ENCODE measurements at regions not wholly inside any gene's neighbourhood (a gene's known extent, or its start where the extent isn't known, plus 50 kb on each side); places are given as distances from the start of the nearest gene placed in this dataset.

DNA sequence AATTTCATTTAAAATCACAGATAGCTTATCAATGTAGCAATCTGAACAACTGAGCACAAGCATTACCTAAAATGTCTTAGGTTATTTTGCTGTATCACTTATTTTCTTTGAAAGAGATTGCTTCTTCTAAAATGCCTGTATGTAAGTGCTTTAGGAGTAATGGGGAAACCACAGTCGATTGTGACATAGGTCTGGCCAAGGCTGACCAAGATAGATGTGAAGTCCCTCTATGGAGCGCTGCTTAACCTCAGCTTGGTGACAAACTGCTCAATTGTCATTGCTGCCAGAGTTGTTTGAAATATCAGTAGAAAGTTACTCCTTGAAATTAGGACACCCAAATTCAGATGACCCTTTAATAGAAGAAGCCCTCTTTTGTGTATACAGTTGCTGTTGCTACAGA lies 401.9 kb upstream of the NDST4 start:
- Histone ChIP-seq H3K4me1 (ENCODE audit: control insufficient read depth, insufficient read depth, low read length) (no peaks in the 10 kb centered on the region), H3K9ac (ENCODE audit: extremely low read depth, low read length, poor library complexity, severe bottlenecking) (no peak overlapping the region), H3K27ac (ENCODE audit: low read depth, low read length) (no peak overlapping the region), H3K4me3 (ENCODE audit: low read length) (no peak overlapping the region), H3K36me3 (ENCODE audit: control insufficient read depth, insufficient read depth, low read length) (no peaks in the 10 kb centered on the region), H3K9me3 (ENCODE audit: control insufficient read depth, low read length) (no peaks in the 10 kb centered on the region), H3K27me3 (ENCODE audit: control insufficient read depth, insufficient read depth, low read length, poor library complexity, severe bottlenecking) (no peaks in the 10 kb centered on the region)
- Mint-ChIP-seq H3K9me3 (peaks cover 3% of the 10 kb centered on the region), H3K4me3 (no peak overlapping the region), H3K27me3 (ENCODE audit: insufficient read depth) (no peaks in the 10 kb centered on the region), H3K27ac (no peak overlapping the region), H3K4me1 (no peaks in the 10 kb centered on the region), H3K36me3 (ENCODE audit: low read depth) (no peaks in the 10 kb centered on the region)
- TF ChIP-seq, protein P1, sequence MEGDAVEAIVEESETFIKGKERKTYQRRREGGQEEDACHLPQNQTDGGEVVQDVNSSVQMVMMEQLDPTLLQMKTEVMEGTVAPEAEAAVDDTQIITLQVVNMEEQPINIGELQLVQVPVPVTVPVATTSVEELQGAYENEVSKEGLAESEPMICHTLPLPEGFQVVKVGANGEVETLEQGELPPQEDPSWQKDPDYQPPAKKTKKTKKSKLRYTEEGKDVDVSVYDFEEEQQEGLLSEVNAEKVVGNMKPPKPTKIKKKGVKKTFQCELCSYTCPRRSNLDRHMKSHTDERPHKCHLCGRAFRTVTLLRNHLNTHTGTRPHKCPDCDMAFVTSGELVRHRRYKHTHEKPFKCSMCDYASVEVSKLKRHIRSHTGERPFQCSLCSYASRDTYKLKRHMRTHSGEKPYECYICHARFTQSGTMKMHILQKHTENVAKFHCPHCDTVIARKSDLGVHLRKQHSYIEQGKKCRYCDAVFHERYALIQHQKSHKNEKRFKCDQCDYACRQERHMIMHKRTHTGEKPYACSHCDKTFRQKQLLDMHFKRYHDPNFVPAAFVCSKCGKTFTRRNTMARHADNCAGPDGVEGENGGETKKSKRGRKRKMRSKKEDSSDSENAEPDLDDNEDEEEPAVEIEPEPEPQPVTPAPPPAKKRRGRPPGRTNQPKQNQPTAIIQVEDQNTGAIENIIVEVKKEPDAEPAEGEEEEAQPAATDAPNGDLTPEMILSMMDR (conservative IDR thresholded peaks at IDR 0.05) = no peak
- DNase-seq = no peak
- 83 to 94% methylated on average over 1 to 2 of the region's 2 CpGs for WGBS, 2 experiments (ENCODE audit: insufficient coverage in 1 of 2, insufficient read length in 1 of 2)

GRCh38 chr4:115514675-115515074 lies 401.3 kb upstream of the NDST4 start:
- Mint-ChIP-seq H3K36me3 (ENCODE audit: low read depth) (no peaks in the 10 kb centered on the region), H3K27ac (no peak overlapping the region), H3K27me3 (ENCODE audit: insufficient read depth) (no peaks in the 10 kb centered on the region), H3K4me1 (no peaks in the 10 kb centered on the region), H3K9me3 (peaks cover 3% of the 10 kb centered on the region), H3K4me3 (no peak overlapping the region)
- WGBS, 2 experiments (ENCODE audit: insufficient coverage in 1 of 2, insufficient read length in 1 of 2) = 95% methylated on average over 1 of the region's 1 CpG; no CpG with 5 or more reads in 1 of the 2 experiments
- H3K27ac ChIP-seq (ENCODE audit: low read depth, low read length) = no peak overlapping the region
- no peak overlapping the region for H3K4me3 ChIP-seq (ENCODE audit: low read length)
- no peaks in the 10 kb centered on the region for H3K27me3 ChIP-seq (ENCODE audit: control insufficient read depth, insufficient read depth, low read length, poor library complexity, severe bottlenecking)
- H3K9ac ChIP-seq (ENCODE audit: extremely low read depth, low read length, poor library complexity, severe bottlenecking) = no peak overlapping the region
- DNase-seq = no peak
- TF ChIP-seq, protein P1 (conservative IDR thresholded peaks at IDR 0.05) = no peak
- H3K36me3 ChIP-seq (ENCODE audit: control insufficient read depth, insufficient read depth, low read length) = no peaks in the 10 kb centered on the region
- no peaks in the 10 kb centered on the region for H3K9me3 ChIP-seq (ENCODE audit: control insufficient read depth, low read length)
- no peaks in the 10 kb centered on the region for H3K4me1 ChIP-seq (ENCODE audit: control insufficient read depth, insufficient read depth, low read length)

DNA sequence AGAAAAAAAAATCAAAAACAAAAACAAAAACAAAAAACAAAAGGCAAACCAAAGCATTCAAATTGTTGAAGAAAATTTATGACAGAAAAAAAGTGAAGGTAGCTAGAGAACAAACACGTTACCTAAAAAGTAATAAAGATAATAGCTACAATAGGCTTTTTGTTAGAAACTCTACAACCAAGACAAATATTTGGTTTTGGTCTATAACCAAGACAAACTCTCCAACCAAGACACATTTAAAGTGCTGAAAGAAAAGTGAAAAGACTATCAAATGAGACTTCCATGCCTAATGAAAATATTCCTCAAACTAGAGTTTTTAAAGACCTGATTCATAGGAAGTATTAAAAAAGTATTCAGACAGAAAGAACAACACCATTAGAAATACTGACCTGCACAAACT lies 391.9 kb upstream of the NDST4 start:
- no peak overlapping the region for H3K27ac Mint-ChIP-seq
- DNase-seq = no peak
- 78% methylated on average over 1 of the region's 1 CpG; no CpG with 5 or more reads in 1 of the 2 experiments for WGBS, 2 experiments (ENCODE audit: insufficient coverage in 1 of 2, insufficient read length in 1 of 2)
- H3K9me3 ChIP-seq (ENCODE audit: control insufficient read depth, low read length) = no peaks in the 10 kb centered on the region
- H3K4me1 ChIP-seq (ENCODE audit: control insufficient read depth, insufficient read depth, low read length) = no peaks in the 10 kb centered on the region
- no peaks in the 10 kb centered on the region for H3K36me3 ChIP-seq (ENCODE audit: control insufficient read depth, insufficient read depth, low read length)
- no peaks in the 10 kb centered on the region for H3K4me1 Mint-ChIP-seq
- H3K36me3 Mint-ChIP-seq (ENCODE audit: low read depth) = no peaks in the 10 kb centered on the region
- no peak overlapping the region for H3K27ac ChIP-seq (ENCODE audit: low read depth, low read length)
- H3K27me3 ChIP-seq (ENCODE audit: control insufficient read depth, insufficient read depth, low read length, poor library complexity, severe bottlenecking) = no peaks in the 10 kb centered on the region
- no peak overlapping the region for H3K4me3 Mint-ChIP-seq
- TF ChIP-seq, protein P1 (conservative IDR thresholded peaks at IDR 0.05) = no peak
- H3K9ac ChIP-seq (ENCODE audit: extremely low read depth, low read length, poor library complexity, severe bottlenecking) = no peak overlapping the region
- H3K27me3 Mint-ChIP-seq (ENCODE audit: insufficient read depth) = no peaks in the 10 kb centered on the region
- no peak overlapping the region for H3K4me3 ChIP-seq (ENCODE audit: low read length)
- no peaks in the 10 kb centered on the region for H3K9me3 Mint-ChIP-seq

Data from endodermal cell (in vitro differentiated cells).